ENCODE measurements at regions not wholly inside any gene's neighbourhood (a gene's known extent, or its start where the extent isn't known, plus 50 kb on each side); places are given as distances from the start of the nearest gene placed in this dataset.

DNA sequence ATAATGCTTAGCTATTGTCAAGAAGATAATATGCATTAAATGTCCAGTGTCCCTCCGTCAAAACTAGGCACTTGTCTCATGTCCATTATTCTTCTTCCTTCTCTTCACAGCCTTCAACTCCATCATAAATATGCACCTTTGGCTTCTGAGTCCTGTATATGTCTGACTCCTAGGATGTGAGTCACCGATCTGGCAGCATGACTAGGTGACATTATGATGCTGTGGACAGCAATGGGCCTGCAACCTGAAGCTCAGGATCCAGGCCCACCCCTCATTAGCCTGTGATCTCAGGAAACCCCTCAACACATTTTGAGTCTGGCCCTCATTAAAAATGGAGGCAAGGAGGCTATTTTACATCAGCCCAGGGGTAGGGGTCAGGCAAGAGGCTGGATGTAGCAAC is 362.5 kb upstream of the ZMIZ1 start:
- TF ChIP-seq ZNF274 (IDR thresholded peaks at IDR 0.05; ENCODE audit: low read depth, low read length): no peak
- TF ChIP-seq YY1 (IDR thresholded peaks at IDR 0.05; ENCODE audit: insufficient read depth, insufficient read length): no peak
- TF ChIP-seq SUZ12 (IDR thresholded peaks at IDR 0.05; ENCODE audit: extremely low read depth, insufficient read depth, insufficient read length): no peak
